Epithelial cell of proximal tubule (primary cell): ENCODE measurements at regions not wholly inside any gene's neighbourhood (a gene's known extent, or its start where the extent isn't known, plus 50 kb on each side); places are given as distances from the start of the nearest gene placed in this dataset.

Experiments
- DNase-seq: peaks from one replicate; pipeline ENCODE4 v3.0.0-alpha.2; 2011; ENCODE audit warnings: low read depth
- H3K4me3 ChIP-seq: 2 replicates; pipeline ENCODE4 v1.5.1; 2011; ENCODE audit warnings: low read depth, mild to moderate bottlenecking, low read length
- TF ChIP-seq, protein P1 (sequence below): conservative IDR thresholded peaks from 2 replicates; pipeline ENCODE4 v1.5.1; 2012; ENCODE audit warnings: low read depth, mild to moderate bottlenecking, low read length

DNA sequence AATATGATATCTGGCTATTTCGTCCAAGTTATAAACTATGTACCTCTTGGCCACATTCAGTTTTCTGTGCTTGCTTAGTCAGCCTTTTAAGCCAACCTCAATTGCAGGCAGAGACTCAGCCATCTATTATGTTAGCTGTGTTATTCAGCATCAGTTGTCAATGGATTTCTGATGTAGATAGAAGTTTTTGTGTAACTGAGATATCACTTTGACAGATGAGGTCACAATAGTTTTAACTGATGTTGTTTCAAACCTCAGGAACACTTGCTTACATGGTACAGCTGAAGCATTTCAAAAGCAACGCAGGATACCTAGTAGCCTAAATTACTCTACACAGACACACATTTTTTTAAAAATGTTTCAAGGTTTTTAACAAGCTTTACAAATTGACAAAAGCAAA is 1478.0 kb downstream of the NCAM2 start:
- DNase-seq, result no peak
- TF ChIP-seq, protein P1, sequence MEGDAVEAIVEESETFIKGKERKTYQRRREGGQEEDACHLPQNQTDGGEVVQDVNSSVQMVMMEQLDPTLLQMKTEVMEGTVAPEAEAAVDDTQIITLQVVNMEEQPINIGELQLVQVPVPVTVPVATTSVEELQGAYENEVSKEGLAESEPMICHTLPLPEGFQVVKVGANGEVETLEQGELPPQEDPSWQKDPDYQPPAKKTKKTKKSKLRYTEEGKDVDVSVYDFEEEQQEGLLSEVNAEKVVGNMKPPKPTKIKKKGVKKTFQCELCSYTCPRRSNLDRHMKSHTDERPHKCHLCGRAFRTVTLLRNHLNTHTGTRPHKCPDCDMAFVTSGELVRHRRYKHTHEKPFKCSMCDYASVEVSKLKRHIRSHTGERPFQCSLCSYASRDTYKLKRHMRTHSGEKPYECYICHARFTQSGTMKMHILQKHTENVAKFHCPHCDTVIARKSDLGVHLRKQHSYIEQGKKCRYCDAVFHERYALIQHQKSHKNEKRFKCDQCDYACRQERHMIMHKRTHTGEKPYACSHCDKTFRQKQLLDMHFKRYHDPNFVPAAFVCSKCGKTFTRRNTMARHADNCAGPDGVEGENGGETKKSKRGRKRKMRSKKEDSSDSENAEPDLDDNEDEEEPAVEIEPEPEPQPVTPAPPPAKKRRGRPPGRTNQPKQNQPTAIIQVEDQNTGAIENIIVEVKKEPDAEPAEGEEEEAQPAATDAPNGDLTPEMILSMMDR, result no peak
- H3K4me3 ChIP-seq, result no peak overlapping the region

GRCh38 chr21:22476726-22477646 is 1478.8 kb downstream of the NCAM2 start:
- no peak overlapping the region for H3K4me3 ChIP-seq
- TF ChIP-seq, protein P1, result no peak
- DNase-seq, result no peak

- TF ChIP-seq, protein P1, result no peak
- no peak overlapping the region for H3K4me3 ChIP-seq
- DNase-seq, result no peak
Observed at GRCh38 chr21:22490049-22490448, 1491.8 kb downstream of the NCAM2 start.

- TF ChIP-seq, protein P1, result no peak
- DNase-seq, result no peak
- no peak overlapping the region for H3K4me3 ChIP-seq
Observed at GRCh38 chr21:22516230-22516629, 1518.0 kb downstream of the NCAM2 start.

- no peak for DNase-seq
- TF ChIP-seq, protein P1, result no peak
- H3K4me3 ChIP-seq, result no peak overlapping the region
Observed at GRCh38 chr21:22535630-22536029, 1537.4 kb downstream of the NCAM2 start.

DNA sequence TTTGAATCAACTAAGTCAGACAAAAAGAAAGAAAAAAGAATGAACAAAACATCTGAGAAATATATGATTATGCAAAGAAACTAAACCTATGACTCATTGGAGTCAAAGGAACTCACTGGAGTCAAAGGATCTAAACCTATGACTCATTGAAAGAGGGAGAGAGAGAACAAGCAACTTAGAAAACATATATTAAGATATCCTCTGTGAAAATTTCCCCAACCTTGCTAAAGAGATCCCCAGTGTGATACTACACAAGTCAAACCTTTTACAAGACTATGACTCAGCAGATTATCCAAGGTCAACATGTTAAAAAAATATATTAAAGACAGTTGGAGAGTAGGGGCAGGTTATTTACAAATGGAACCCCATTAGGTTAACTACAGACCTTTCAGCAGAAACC is 1538.3 kb downstream of the NCAM2 start:
- no peak for DNase-seq
- TF ChIP-seq, protein P1, result no peak

GRCh38 chr21:22544747-22545146 is 1546.5 kb downstream of the NCAM2 start:
- TF ChIP-seq, protein P1, result no peak
- no peak for DNase-seq
- no peak overlapping the region for H3K4me3 ChIP-seq

More for the DNA sequence above, 1538.3 kb downstream of the NCAM2 start:
- H3K4me3 ChIP-seq, result no peak overlapping the region
